Activated naive CD8-positive, alpha-beta T cell treated with anti-CD3 and anti-CD28 coated beads for 36 hours (primary cell): ENCODE measurements at regions not wholly inside any gene's neighbourhood (a gene's known extent, or its start where the extent isn't known, plus 50 kb on each side); places are given as distances from the start of the nearest gene placed in this dataset.

Experiments used
- DNase-seq: peaks from one replicate; pipeline ENCODE4 v3.0.0; 2021
- H3K27ac Mint-ChIP-seq: one replicate; pipeline ENCODE4 v1.8.0; 2022; ENCODE audit warnings: mild to moderate bottlenecking, moderate library complexity, mixed read lengths
- H3K27me3 Mint-ChIP-seq: one replicate; pipeline ENCODE4 v1.8.0; 2022; ENCODE audit warnings: mild to moderate bottlenecking, mixed read lengths
- H3K36me3 Mint-ChIP-seq: one replicate; pipeline ENCODE4 v1.8.0; 2021; ENCODE audit warnings: mild to moderate bottlenecking, mixed read lengths
- H3K4me1 Mint-ChIP-seq: one replicate; pipeline ENCODE4 v1.8.0; 2021; ENCODE audit warnings: mixed read lengths
- H3K4me3 Mint-ChIP-seq: one replicate; pipeline ENCODE4 v1.8.0; 2022; ENCODE audit warnings: mild to moderate bottlenecking, moderate library complexity, mixed read lengths
- H3K9me3 Mint-ChIP-seq: one replicate; pipeline ENCODE4 v1.8.0; 2022; ENCODE audit warnings: mixed read lengths

- no peaks in the 10 kb centered on the region for H3K9me3 Mint-ChIP-seq
- DNase-seq = no peak
- no peaks in the 10 kb centered on the region for H3K27me3 Mint-ChIP-seq
- no peaks in the 10 kb centered on the region for H3K4me1 Mint-ChIP-seq
- no peak overlapping the region for H3K4me3 Mint-ChIP-seq
- no peak overlapping the region for H3K27ac Mint-ChIP-seq
- no peaks in the 10 kb centered on the region for H3K36me3 Mint-ChIP-seq
Measured at GRCh38 chr2:120923426-120923825, 187.8 kb downstream of the GLI2 start.

GRCh38 chr2:120924924-120925323 lies 189.3 kb downstream of the GLI2 start:
- DNase-seq = no peak
- Mint-ChIP-seq H3K4me3 (no peak overlapping the region), H3K27ac (no peak overlapping the region), H3K36me3 (no peaks in the 10 kb centered on the region), H3K4me1 (no peaks in the 10 kb centered on the region), H3K9me3 (no peaks in the 10 kb centered on the region), H3K27me3 (no peaks in the 10 kb centered on the region)

- Mint-ChIP-seq H3K27ac (no peak overlapping the region), H3K4me3 (no peak overlapping the region), H3K27me3 (no peaks in the 10 kb centered on the region), H3K36me3 (no peaks in the 10 kb centered on the region), H3K9me3 (no peaks in the 10 kb centered on the region), H3K4me1 (no peaks in the 10 kb centered on the region)
- DNase-seq = no peak
Measured at GRCh38 chr2:120926463-120927264, 191.0 kb downstream of the GLI2 start.

- DNase-seq = no peak
- Mint-ChIP-seq H3K4me3 (no peak overlapping the region), H3K9me3 (no peaks in the 10 kb centered on the region), H3K36me3 (no peaks in the 10 kb centered on the region), H3K4me1 (no peaks in the 10 kb centered on the region), H3K27ac (no peak overlapping the region), H3K27me3 (no peaks in the 10 kb centered on the region)
Measured at GRCh38 chr2:120927265-120927628, 191.6 kb downstream of the GLI2 start.

- Mint-ChIP-seq H3K36me3 (no peaks in the 10 kb centered on the region), H3K9me3 (no peaks in the 10 kb centered on the region), H3K4me3 (no peak overlapping the region), H3K4me1 (no peaks in the 10 kb centered on the region), H3K27ac (no peak overlapping the region), H3K27me3 (peaks cover 4% of the 10 kb centered on the region)
- DNase-seq = no peak
Measured at GRCh38 chr2:120929829-120930228, 194.2 kb downstream of the GLI2 start.

- peaks cover 4% of the 10 kb centered on the region for H3K27me3 Mint-ChIP-seq
- H3K27ac Mint-ChIP-seq = no peak overlapping the region
- no peaks in the 10 kb centered on the region for H3K36me3 Mint-ChIP-seq
- no peaks in the 10 kb centered on the region for H3K9me3 Mint-ChIP-seq
- no peaks in the 10 kb centered on the region for H3K4me1 Mint-ChIP-seq
- DNase-seq = no peak
- no peak overlapping the region for H3K4me3 Mint-ChIP-seq
Measured at GRCh38 chr2:120930236-120930635, 194.6 kb downstream of the GLI2 start.

- Mint-ChIP-seq H3K36me3 (no peaks in the 10 kb centered on the region), H3K9me3 (no peaks in the 10 kb centered on the region), H3K4me1 (no peaks in the 10 kb centered on the region), H3K4me3 (no peak overlapping the region), H3K27ac (no peak overlapping the region), H3K27me3 (peaks cover 4% of the 10 kb centered on the region)
- DNase-seq = no peak
Measured at GRCh38 chr2:120930864-120931263, 195.2 kb downstream of the GLI2 start.

GRCh38 chr2:120932472-120932871 lies 196.8 kb downstream of the GLI2 start:
- H3K4me3 Mint-ChIP-seq = no peak overlapping the region

GRCh38 chr2:120932881-120933280 lies 197.2 kb downstream of the GLI2 start:
- Mint-ChIP-seq H3K9me3 (no peaks in the 10 kb centered on the region), H3K4me1 (no peaks in the 10 kb centered on the region), H3K4me3 (no peak overlapping the region), H3K27ac (no peak overlapping the region), H3K27me3 (peaks cover 4% of the 10 kb centered on the region), H3K36me3 (no peaks in the 10 kb centered on the region)
- DNase-seq = no peak

More at GRCh38 chr2:120932472-120932871, 196.8 kb downstream of the GLI2 start:
- no peaks in the 10 kb centered on the region for H3K9me3 Mint-ChIP-seq
- H3K27me3 Mint-ChIP-seq = peaks cover 4% of the 10 kb centered on the region
- H3K27ac Mint-ChIP-seq = no peak overlapping the region
- no peaks in the 10 kb centered on the region for H3K4me1 Mint-ChIP-seq
- H3K36me3 Mint-ChIP-seq = no peaks in the 10 kb centered on the region
- no peak for DNase-seq

- peaks cover 4% of the 10 kb centered on the region for H3K27me3 Mint-ChIP-seq
- H3K4me3 Mint-ChIP-seq = no peak overlapping the region
- no peaks in the 10 kb centered on the region for H3K9me3 Mint-ChIP-seq
- H3K36me3 Mint-ChIP-seq = no peaks in the 10 kb centered on the region
- H3K4me1 Mint-ChIP-seq = no peaks in the 10 kb centered on the region
- no peak overlapping the region for H3K27ac Mint-ChIP-seq
- DNase-seq = no peak
Measured at GRCh38 chr2:120933693-120934573, 198.3 kb downstream of the GLI2 start.

- Mint-ChIP-seq H3K27ac (no peak overlapping the region), H3K4me1 (peaks cover 3% of the 10 kb centered on the region), H3K9me3 (no peaks in the 10 kb centered on the region), H3K4me3 (no peak overlapping the region), H3K27me3 (peaks cover 4% of the 10 kb centered on the region), H3K36me3 (no peaks in the 10 kb centered on the region)
- DNase-seq = no peak
Measured at GRCh38 chr2:120934574-120935338, 199.1 kb downstream of the GLI2 start.

GRCh38 chr2:120935339-120936313 lies 200.0 kb downstream of the GLI2 start:
- Mint-ChIP-seq H3K4me3 (no peak overlapping the region), H3K36me3 (no peaks in the 10 kb centered on the region), H3K4me1 (peaks cover 4% of the 10 kb centered on the region), H3K27ac (no peak overlapping the region), H3K27me3 (peaks cover 4% of the 10 kb centered on the region), H3K9me3 (no peaks in the 10 kb centered on the region)
- DNase-seq = no peak

- Mint-ChIP-seq H3K4me1 (peaks cover 4% of the 10 kb centered on the region), H3K9me3 (no peaks in the 10 kb centered on the region), H3K27me3 (peaks cover 4% of the 10 kb centered on the region), H3K36me3 (no peaks in the 10 kb centered on the region), H3K4me3 (no peak overlapping the region), H3K27ac (no peak overlapping the region)
- no peak for DNase-seq
Measured at GRCh38 chr2:120936476-120937334, 201.0 kb downstream of the GLI2 start.
